CD8-positive, alpha-beta memory T cell (primary cell): ENCODE measurements at regions not wholly inside any gene's neighbourhood (a gene's known extent, or its start where the extent isn't known, plus 50 kb on each side); places are given as distances from the start of the nearest gene placed in this dataset.

ENCODE experiments used
- CTCF ChIA-PET: fragments of 350-600 bp; sonication (Branson Sonifier 250); formaldehyde crosslinking; loops from one replicate; lab custom pipeline; 2021; ENCODE audit warnings: antibody characterized with exemption; lab: Charles Lee
- POLR2A ChIA-PET: fragments of 350-600 bp; sonication (Branson Sonifier 250); formaldehyde crosslinking; loops from one replicate; lab custom pipeline; 2021; ENCODE audit warnings: antibody characterized with exemption; lab: Charles Lee
- DNase-seq, 5 donors: peaks; one replicate each; pipeline versions ENCODE4 v3.0.0 to v3.0.0-alpha.2; 2020 to 2022; ENCODE audit warnings: mixed read lengths in 1 of 5
- H3K27ac ChIP-seq: one replicate; pipeline ENCODE4 v1.7.0; 2013; ENCODE audit warnings: low read depth, mild to moderate bottlenecking, low read length, moderate library complexity
- H3K27me3 ChIP-seq: 2 replicates; pipeline ENCODE4 v1.7.0; 2013; ENCODE audit warnings: low read length, mild to moderate bottlenecking; ENCODE audit not compliant: insufficient read depth, poor library complexity, severe bottlenecking
- H3K36me3 ChIP-seq: 2 replicates; pipeline ENCODE4 v1.7.0; 2013; ENCODE audit warnings: mild to moderate bottlenecking, low read length, moderate library complexity; ENCODE audit not compliant: insufficient read depth
- H3K4me1 ChIP-seq: 2 replicates; pipeline ENCODE4 v1.7.0; 2013; ENCODE audit warnings: mild to moderate bottlenecking, low read length, moderate library complexity; ENCODE audit not compliant: insufficient read depth
- H3K4me3 ChIP-seq: 2 replicates; pipeline ENCODE4 v1.7.0; 2013; ENCODE audit warnings: mild to moderate bottlenecking, low read length
- H3K9me3 ChIP-seq: 2 replicates; pipeline ENCODE4 v1.7.0; 2013; ENCODE audit warnings: mild to moderate bottlenecking, low read length
- H3K27ac Mint-ChIP-seq, 8 donors: one replicate each; pipeline ENCODE4 v1.8.0; 2020 to 2021; ENCODE audit warnings: mixed read lengths in 8 of 8, mild to moderate bottlenecking in 6 of 8, inconsistent platforms in 3 of 8, moderate library complexity in 3 of 8
- H3K27me3 Mint-ChIP-seq, 2 donors: one replicate each; pipeline ENCODE4 v1.8.0; 2020 to 2021; ENCODE audit warnings: mixed read lengths in 2 of 2, mild to moderate bottlenecking in 1 of 2, moderate library complexity in 1 of 2
- H3K36me3 Mint-ChIP-seq, 3 donors: one replicate each; pipeline ENCODE4 v1.8.0; 2020 to 2021; ENCODE audit warnings: mixed read lengths in 3 of 3, inconsistent platforms in 1 of 3, mild to moderate bottlenecking in 1 of 3
- H3K4me1 Mint-ChIP-seq, 3 donors: one replicate each; pipeline ENCODE4 v1.8.0; 2020 to 2021; ENCODE audit warnings: mixed read lengths in 3 of 3, inconsistent platforms in 1 of 3, mild to moderate bottlenecking in 1 of 3
- H3K4me3 Mint-ChIP-seq, 7 donors: one replicate each; pipeline ENCODE4 v1.8.0; 2020 to 2021; ENCODE audit warnings: mixed read lengths in 7 of 7, mild to moderate bottlenecking in 6 of 7, moderate library complexity in 4 of 7, inconsistent platforms in 2 of 7
- H3K9me3 Mint-ChIP-seq, 5 donors: one replicate each; pipeline ENCODE4 v1.8.0; 2020 to 2022; ENCODE audit warnings: mixed read lengths in 5 of 5, mild to moderate bottlenecking in 3 of 5, moderate library complexity in 2 of 5, inconsistent platforms in 1 of 5

DNA sequence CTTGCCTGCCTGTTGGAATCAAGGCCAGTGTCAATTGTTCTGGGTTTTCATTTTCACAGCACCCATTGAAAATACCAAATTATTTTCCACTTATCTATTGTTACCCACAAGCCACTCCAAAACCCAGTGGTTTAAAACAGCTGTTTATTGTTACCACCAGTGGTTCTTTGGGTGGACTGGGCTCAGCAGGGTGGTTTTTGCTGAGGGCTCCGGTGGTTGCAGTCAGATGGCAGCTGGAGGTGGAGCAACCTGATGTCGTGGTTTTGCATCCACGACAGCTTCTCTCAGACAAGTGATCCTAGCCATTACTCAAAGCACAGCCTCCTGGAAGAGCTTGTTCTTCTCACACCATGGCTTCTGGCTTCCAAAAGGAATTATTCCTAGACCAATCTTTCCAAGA lies 235.1 kb upstream of the ADARB2 start:
- no peak overlapping the region for H3K4me3 ChIP-seq
- H3K4me1 ChIP-seq: no peaks in the 10 kb centered on the region
- H3K27me3 Mint-ChIP-seq: peaks cover 0 to 2% of the 10 kb centered on the region in 2 donors
- ChIA-PET CTCF (interaction anchor here (1.3 kb wide), 1 partner anchor 10 kb away, joined by 3 read pairs; no protein-coding TSS in a partner anchor), POLR2A (no interaction called here)
- no peak overlapping the region for H3K4me3 Mint-ChIP-seq
- no peak for DNase-seq
- no peaks in the 10 kb centered on the region for H3K27me3 ChIP-seq
- peaks cover 0 to 9% (median 2%) of the 10 kb centered on the region in 5 donors for H3K9me3 Mint-ChIP-seq
- H3K4me1 Mint-ChIP-seq: no peaks in the 10 kb centered on the region
- no peaks in the 10 kb centered on the region for H3K36me3 Mint-ChIP-seq
- no peak overlapping the region for H3K27ac ChIP-seq
- H3K9me3 ChIP-seq: no peaks in the 10 kb centered on the region
- H3K36me3 ChIP-seq: no peaks in the 10 kb centered on the region
- H3K27ac Mint-ChIP-seq: no peak overlapping the region

DNA sequence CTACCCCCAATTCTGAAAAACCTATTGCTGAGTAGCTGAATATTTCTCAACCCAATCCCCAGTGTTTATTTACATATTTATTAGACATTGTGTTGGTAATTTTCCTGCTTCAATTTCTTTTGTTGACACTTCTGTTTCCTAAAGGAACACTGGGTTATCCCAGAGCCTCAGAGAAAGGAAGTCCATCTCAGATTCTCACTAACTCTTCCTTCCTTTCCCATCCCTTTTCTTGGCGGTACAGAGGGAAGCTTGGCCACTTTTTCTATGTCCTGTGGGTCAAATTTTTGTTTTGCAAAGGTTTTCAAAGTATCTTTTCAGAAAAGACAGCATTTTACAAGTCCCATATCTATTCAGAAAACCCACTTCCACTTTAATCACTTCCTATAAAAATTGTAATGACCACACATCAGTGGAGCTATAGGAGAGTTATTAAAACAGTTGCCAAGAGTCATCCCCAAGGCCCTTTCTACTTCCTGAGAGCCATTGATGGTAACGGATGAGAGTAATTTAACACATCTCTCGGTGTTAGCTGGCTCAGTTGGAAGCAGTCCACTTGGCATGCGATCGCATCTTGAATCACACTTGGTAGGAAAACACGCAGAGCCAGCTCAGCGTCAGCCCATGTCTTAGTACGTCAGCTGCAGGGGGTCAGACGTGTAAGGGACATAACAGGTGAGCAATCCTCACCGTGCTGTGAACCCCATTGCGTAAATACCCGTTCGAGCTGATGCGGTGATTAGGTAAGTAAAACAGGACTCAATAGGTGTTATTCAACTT lies 231.1 kb upstream of the ADARB2 start:
- ChIA-PET CTCF (no interaction called here), POLR2A (no interaction called here)
- H3K36me3 ChIP-seq: no peaks in the 10 kb centered on the region

DNA sequence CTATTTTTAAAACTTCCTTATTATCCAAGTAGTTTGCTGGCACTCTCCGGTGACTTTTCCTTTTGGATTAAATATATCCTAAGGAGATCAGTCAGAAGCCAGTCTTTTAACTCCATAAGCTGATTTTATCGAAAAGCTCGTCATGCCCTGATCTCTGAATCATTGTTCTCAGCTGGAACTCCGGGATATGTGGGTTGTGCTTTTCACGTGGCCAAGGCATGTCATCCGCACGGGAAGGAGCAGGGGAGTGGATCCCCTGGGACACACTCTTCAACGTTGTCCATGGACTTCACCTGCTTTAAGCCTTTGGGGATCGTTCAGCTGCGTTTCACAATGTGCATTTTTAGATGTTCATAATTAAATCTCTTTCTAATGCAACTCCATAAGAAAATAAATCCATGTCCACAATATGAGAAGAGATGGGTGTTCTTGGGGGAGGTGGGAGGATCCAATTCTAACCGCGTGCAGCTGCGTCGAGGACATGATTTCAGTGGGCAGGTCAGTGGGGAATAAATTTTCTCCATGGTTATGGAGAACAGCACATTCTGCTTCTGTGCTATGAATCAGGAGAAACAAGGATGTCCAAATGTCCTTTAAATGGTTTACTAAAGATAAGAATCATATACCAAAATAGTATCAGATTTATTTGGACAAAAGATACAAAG lies 229.5 kb upstream of the ADARB2 start:
- Histone ChIP-seq H3K36me3 (no peaks in the 10 kb centered on the region), H3K4me1 (no peaks in the 10 kb centered on the region), H3K4me3 (no peak overlapping the region), H3K9me3 (no peaks in the 10 kb centered on the region), H3K27ac (no peak overlapping the region), H3K27me3 (no peaks in the 10 kb centered on the region)
- no peaks in the 10 kb centered on the region for H3K4me1 Mint-ChIP-seq
- POLR2A ChIA-PET: no interaction called here
- CTCF ChIA-PET: no interaction called here
- no peak overlapping the region for H3K4me3 Mint-ChIP-seq
- peaks cover 0 to 2% of the 10 kb centered on the region in 2 donors for H3K27me3 Mint-ChIP-seq
- peaks cover 0 to 8% (median 0%) of the 10 kb centered on the region in 5 donors for H3K9me3 Mint-ChIP-seq
- no peak overlapping the region for H3K27ac Mint-ChIP-seq
- DNase-seq: no peak
- no peaks in the 10 kb centered on the region for H3K36me3 Mint-ChIP-seq

More for the DNA sequence above, 231.1 kb upstream of the ADARB2 start:
- no peaks in the 10 kb centered on the region for H3K4me1 ChIP-seq
- H3K27me3 ChIP-seq: no peaks in the 10 kb centered on the region
- Mint-ChIP-seq H3K4me1 (no peaks in the 10 kb centered on the region), H3K36me3 (no peaks in the 10 kb centered on the region), H3K27me3 (peaks cover 0 to 2% of the 10 kb centered on the region in 2 donors), H3K27ac (no peak overlapping the region), H3K4me3 (no peak overlapping the region), H3K9me3 (peaks cover 0 to 9% (median 2%) of the 10 kb centered on the region in 5 donors)
- DNase-seq: no peak
- no peak overlapping the region for H3K4me3 ChIP-seq
- no peaks in the 10 kb centered on the region for H3K9me3 ChIP-seq
- H3K27ac ChIP-seq: no peak overlapping the region

DNA sequence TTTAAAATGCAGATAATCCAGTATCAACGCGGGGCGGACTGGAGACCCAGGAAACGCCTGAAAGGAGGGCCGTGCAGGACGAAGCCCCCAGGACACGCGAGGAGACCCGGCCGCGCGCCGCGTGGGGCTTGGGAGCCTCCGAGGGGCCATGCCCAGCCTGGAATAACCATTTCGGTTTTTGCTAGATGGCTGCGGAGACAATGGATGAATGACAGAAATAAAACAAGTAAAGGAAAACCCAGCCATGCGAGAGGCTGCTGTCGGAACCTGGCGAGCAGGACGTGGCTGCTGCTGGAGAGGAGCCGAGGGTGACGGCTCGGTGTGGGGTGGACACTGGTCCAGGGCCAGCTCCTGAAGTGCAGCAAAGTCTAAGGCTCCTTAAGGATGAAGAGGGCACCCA lies 227.2 kb upstream of the ADARB2 start:
- Histone ChIP-seq H3K4me3 (no peak overlapping the region), H3K27ac (no peak overlapping the region), H3K4me1 (no peaks in the 10 kb centered on the region), H3K36me3 (no peaks in the 10 kb centered on the region), H3K9me3 (no peaks in the 10 kb centered on the region), H3K27me3 (no peaks in the 10 kb centered on the region)
- Mint-ChIP-seq H3K27ac (no peak overlapping the region), H3K4me3 (no peak overlapping the region), H3K4me1 (no peaks in the 10 kb centered on the region), H3K36me3 (no peaks in the 10 kb centered on the region), H3K9me3 (peaks cover 0 to 8% (median 0%) of the 10 kb centered on the region in 5 donors), H3K27me3 (peaks cover 0 to 2% of the 10 kb centered on the region in 2 donors)
- CTCF ChIA-PET: no interaction called here
- POLR2A ChIA-PET: no interaction called here
- DNase-seq: no peak

DNA sequence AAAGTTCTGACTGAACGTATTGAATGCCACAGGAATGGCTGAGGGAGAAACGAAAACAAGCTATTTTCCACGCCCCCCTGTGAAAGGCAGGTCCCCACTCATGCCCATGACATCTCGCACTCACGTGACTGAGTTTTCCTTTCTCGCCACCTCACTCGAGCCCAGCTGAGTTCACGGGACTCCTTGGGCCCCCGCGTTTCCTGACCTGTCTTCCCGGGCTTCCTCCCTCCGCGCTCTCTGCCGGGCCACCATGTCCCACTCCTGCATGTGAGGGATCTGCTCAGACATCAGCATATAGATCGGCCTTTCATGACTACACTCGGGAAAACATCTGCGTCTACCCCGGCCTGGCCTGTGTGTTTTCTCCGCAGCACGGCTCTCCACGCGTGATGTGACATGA lies 226.0 kb upstream of the ADARB2 start:
- H3K27me3 Mint-ChIP-seq: no peaks in the 10 kb centered on the region
- ChIA-PET POLR2A (no interaction called here), CTCF (no interaction called here)
- Histone ChIP-seq H3K27me3 (no peaks in the 10 kb centered on the region), H3K36me3 (no peaks in the 10 kb centered on the region), H3K4me3 (no peak overlapping the region), H3K27ac (no peak overlapping the region), H3K9me3 (no peaks in the 10 kb centered on the region), H3K4me1 (no peaks in the 10 kb centered on the region)
- H3K4me1 Mint-ChIP-seq: no peaks in the 10 kb centered on the region
- no peak for DNase-seq
- no peak overlapping the region for H3K27ac Mint-ChIP-seq
- H3K4me3 Mint-ChIP-seq: no peak overlapping the region
- H3K36me3 Mint-ChIP-seq: no peaks in the 10 kb centered on the region
- peaks cover 0 to 7% (median 0%) of the 10 kb centered on the region in 5 donors for H3K9me3 Mint-ChIP-seq

DNA sequence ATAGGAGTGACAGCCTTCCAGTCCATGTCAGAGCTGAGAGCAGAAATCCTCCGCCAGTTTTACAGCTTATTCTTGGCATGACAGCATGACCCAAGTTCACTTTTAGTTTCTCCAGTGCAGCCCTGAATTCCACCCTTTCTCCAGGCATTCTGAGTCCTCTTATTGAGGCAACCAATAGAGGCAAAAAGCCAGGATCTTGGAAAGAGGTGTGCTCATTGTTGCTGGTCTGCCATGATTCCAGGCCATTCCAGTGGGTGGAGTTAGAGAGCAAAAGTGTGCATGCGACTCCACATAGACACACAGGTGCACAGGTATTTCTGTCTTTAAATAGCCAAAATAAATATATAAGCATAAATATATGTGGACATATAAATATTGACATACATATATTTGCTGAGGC lies 224.7 kb upstream of the ADARB2 start:
- H3K27ac Mint-ChIP-seq: no peak overlapping the region
- Histone ChIP-seq H3K4me1 (no peaks in the 10 kb centered on the region), H3K4me3 (no peak overlapping the region), H3K27me3 (no peaks in the 10 kb centered on the region), H3K36me3 (no peaks in the 10 kb centered on the region), H3K9me3 (no peaks in the 10 kb centered on the region), H3K27ac (no peak overlapping the region)
- ChIA-PET CTCF (interaction anchor here (1.0 kb wide), 1 partner anchor 10 kb away, joined by 3 read pairs; no protein-coding TSS in a partner anchor), POLR2A (no interaction called here)
- H3K9me3 Mint-ChIP-seq: peaks cover 0 to 6% (median 0%) of the 10 kb centered on the region in 5 donors
- no peak overlapping the region for H3K4me3 Mint-ChIP-seq
- no peak for DNase-seq
- H3K27me3 Mint-ChIP-seq: no peaks in the 10 kb centered on the region
- no peaks in the 10 kb centered on the region for H3K36me3 Mint-ChIP-seq
- H3K4me1 Mint-ChIP-seq: peaks cover 0 to 4% (median 2%) of the 10 kb centered on the region in 3 donors

DNA sequence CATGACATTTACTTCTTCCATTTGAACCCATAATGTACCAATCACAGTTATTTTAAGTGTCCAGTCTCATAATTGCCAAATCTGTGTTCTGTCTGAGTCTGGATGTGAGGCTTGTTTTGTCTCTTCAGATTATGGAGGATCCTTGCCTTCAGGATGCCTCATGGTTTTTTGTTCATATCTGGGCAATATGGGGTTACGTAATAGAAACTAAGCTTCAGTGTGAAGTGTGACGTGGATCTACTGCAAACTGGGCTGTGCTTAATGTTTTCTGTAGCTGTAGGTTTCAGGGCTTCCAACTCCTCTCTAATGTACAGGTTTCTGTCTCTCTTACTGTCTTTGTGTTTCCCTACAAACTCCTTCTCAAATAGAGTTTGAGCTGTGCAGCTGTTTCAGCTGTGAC lies 223.7 kb upstream of the ADARB2 start:
- H3K27ac ChIP-seq: no peak overlapping the region
- ChIA-PET CTCF (no interaction called here), POLR2A (interaction anchor here (0.6 kb wide), 1 partner anchor 541 kb away, joined by 7 read pairs; no protein-coding TSS in a partner anchor)
- Mint-ChIP-seq H3K27ac (no peak overlapping the region), H3K27me3 (no peaks in the 10 kb centered on the region), H3K9me3 (peaks cover 0 to 6% (median 0%) of the 10 kb centered on the region in 5 donors), H3K36me3 (no peaks in the 10 kb centered on the region), H3K4me1 (peaks cover 0 to 5% (median 2%) of the 10 kb centered on the region in 3 donors), H3K4me3 (no peak overlapping the region)
- no peaks in the 10 kb centered on the region for H3K27me3 ChIP-seq
- H3K9me3 ChIP-seq: no peaks in the 10 kb centered on the region
- no peaks in the 10 kb centered on the region for H3K36me3 ChIP-seq
- no peak overlapping the region for H3K4me3 ChIP-seq
- no peaks in the 10 kb centered on the region for H3K4me1 ChIP-seq
- no peak for DNase-seq

DNA sequence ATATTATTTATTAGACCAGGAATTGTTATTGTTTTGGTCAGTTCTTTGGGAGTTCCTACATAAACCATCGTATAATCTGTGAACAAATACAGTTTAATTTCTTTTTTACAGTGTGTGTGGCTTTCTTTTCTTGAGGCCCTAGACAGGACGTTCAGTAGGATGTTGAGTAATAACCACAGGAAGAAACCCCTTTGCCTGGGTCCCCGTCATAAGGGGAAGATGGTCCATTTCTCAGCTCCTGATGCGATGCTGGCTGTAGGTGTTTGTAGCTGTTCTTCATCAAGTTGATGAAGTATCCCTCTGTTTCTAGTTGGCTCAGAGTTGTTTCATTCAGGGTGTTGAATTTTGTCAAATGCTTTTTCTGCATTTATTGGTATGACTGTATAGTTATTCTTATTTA lies 219.7 kb upstream of the ADARB2 start:
- H3K27me3 ChIP-seq: no peaks in the 10 kb centered on the region
- no peak overlapping the region for H3K4me3 ChIP-seq
- peak overlapping the region in 1 of 8 donors; percentile 52 for H3K27ac Mint-ChIP-seq
- no peak for DNase-seq
- H3K36me3 ChIP-seq: no peaks in the 10 kb centered on the region
- H3K36me3 Mint-ChIP-seq: no peaks in the 10 kb centered on the region
- POLR2A ChIA-PET: no interaction called here
- no peak overlapping the region for H3K27ac ChIP-seq
- no peaks in the 10 kb centered on the region for H3K9me3 ChIP-seq
- H3K4me1 ChIP-seq: no peaks in the 10 kb centered on the region
- no peaks in the 10 kb centered on the region for H3K27me3 Mint-ChIP-seq
- peaks cover 0 to 5% (median 0%) of the 10 kb centered on the region in 5 donors for H3K9me3 Mint-ChIP-seq
- H3K4me1 Mint-ChIP-seq: peaks cover 0 to 5% (median 2%) of the 10 kb centered on the region in 3 donors
- H3K4me3 Mint-ChIP-seq: no peak overlapping the region
- CTCF ChIA-PET: no interaction called here
